SK-N-SH (cell line): ENCODE measurements at regions not wholly inside any gene's neighbourhood (a gene's known extent, or its start where the extent isn't known, plus 50 kb on each side); places are given as distances from the start of the nearest gene placed in this dataset.

ENCODE experiments used
- CTCF ChIA-PET: fragments of 300-600, 350-600 bp; formaldehyde crosslinking; extraction: SDS; loops from one replicate; lab custom pipeline; 2021; lab: Yijun Ruan, JAX
- POLR2A ChIA-PET: fragments of 350-600 bp; sonication (Branson Sonifier 250); formaldehyde crosslinking; extraction: SDS; loops from one replicate; lab custom pipeline; 2020; ENCODE audit warnings: antibody characterized with exemption, inconsistent platforms; lab: Yijun Ruan, JAX
- DNase-seq: peaks from one replicate; pipeline ENCODE4 v3.0.0; 2012
- H2AFZ ChIP-seq: fragments of 200-600 bp; sonication (generic); 2 replicates; pipeline ENCODE4 v1.8.1; 2016; ENCODE audit warnings: antibody characterized with exemption, mild to moderate bottlenecking, low read depth
- H3F3A ChIP-seq: fragments of 200-600 bp; sonication (generic); replicated peaks from 2 replicates; pipeline ENCODE3; 2016; ENCODE audit warnings: antibody characterized with exemption, mild to moderate bottlenecking; ENCODE audit not compliant: insufficient read depth
- H3K27ac ChIP-seq, 2 experiments: fragments of 200-500 bp in 1 of 2; fragments of 200-600 bp in 1 of 2; sonication (Bioruptor generic) in 1 of 2; sonication (generic), shearing (Covaris generic) in 1 of 2; 2 replicates each; pipeline versions ENCODE4 v1.5.1 to v1.6.1; 2014 to 2016; ENCODE audit warnings: low read depth in 2 of 2, inconsistent platforms in 1 of 2, low read length in 1 of 2, mild to moderate bottlenecking in 1 of 2, mixed read lengths in 1 of 2
- H3K27me3 ChIP-seq: fragments of 200-600 bp; sonication (generic), shearing (Covaris generic); 2 replicates; pipeline ENCODE4 v1.6.1; 2016; ENCODE audit warnings: mixed run types; ENCODE audit not compliant: insufficient read depth
- H3K36me3 ChIP-seq, 2 experiments: fragments of 200-500 bp in 1 of 2; fragments of 200-600 bp in 1 of 2; sonication (Bioruptor generic) in 1 of 2; sonication (generic) in 1 of 2; replicated peaks in 1 of 2; 2 replicates each; pipeline versions ENCODE3 to v1.5.1; 2014 to 2016; ENCODE audit warnings: low read length in 1 of 2, mild to moderate bottlenecking in 1 of 2; ENCODE audit not compliant: insufficient read depth in 2 of 2, control insufficient read depth in 1 of 2
- H3K4me1 ChIP-seq, 2 experiments: fragments of 200-500 bp in 1 of 2; fragments of 200-600 bp in 1 of 2; sonication (Bioruptor generic) in 1 of 2; sonication (generic), shearing (Covaris generic) in 1 of 2; 2 replicates each; pipeline versions ENCODE4 v1.5.1 to v1.6.1; 2014 to 2016; ENCODE audit warnings: low read depth in 1 of 2, low read length in 1 of 2, mixed run types in 1 of 2; ENCODE audit not compliant: insufficient read depth in 2 of 2, control insufficient read depth in 1 of 2
- H3K4me2 ChIP-seq: fragments of 200-600 bp; sonication (generic), shearing (Covaris generic); 2 replicates; pipeline ENCODE4 v1.6.1; 2017; ENCODE audit warnings: mixed run types
- H3K4me3 ChIP-seq, 2 experiments: fragments of 200-500 bp in 1 of 2; fragments of 200-600 bp in 1 of 2; sonication (Bioruptor generic) in 1 of 2; sonication (generic), shearing (Covaris generic) in 1 of 2; 2 replicates each; pipeline versions ENCODE4 v1.5.1 to v1.8.1; 2014 to 2016; ENCODE audit warnings: low read depth in 2 of 2, inconsistent platforms in 1 of 2, low read length in 1 of 2, mild to moderate bottlenecking in 1 of 2, mixed read lengths in 1 of 2, moderate library complexity in 1 of 2
- H3K79me2 ChIP-seq: fragments of 200-600 bp; sonication (generic); 2 replicates; pipeline ENCODE4 v1.8.1; 2017; ENCODE audit warnings: mild to moderate bottlenecking; ENCODE audit not compliant: insufficient read depth
- H3K9ac ChIP-seq: fragments of 200-600 bp; sonication (generic); 2 replicates; pipeline ENCODE4 v1.6.1; 2017; ENCODE audit warnings: mixed run types
- H3K9me2 ChIP-seq: fragments of 200-600 bp; sonication (generic); 2 replicates; pipeline ENCODE4 v1.6.1; 2017; ENCODE audit warnings: mixed run types
- H3K9me3 ChIP-seq: fragments of 200-600 bp; sonication (generic); 2 replicates; pipeline ENCODE4 v1.6.1; 2017; ENCODE audit warnings: mixed run types, mild to moderate bottlenecking, moderate library complexity
- H4K20me1 ChIP-seq: fragments of 200-600 bp; sonication (generic); 2 replicates; pipeline ENCODE4 v1.6.1; 2017; ENCODE audit warnings: mild to moderate bottlenecking, mixed run types; ENCODE audit not compliant: insufficient read depth
- CHD2 ChIP-seq: fragments of 150-350 bp; IDR thresholded peaks from 2 replicates; pipeline ENCODE4 v1.6.1; 2018; ENCODE audit warnings: low read length; ENCODE audit not compliant: partially characterized antibody
- ELF1 ChIP-seq: IDR thresholded peaks from 2 replicates; pipeline ENCODE4 v1.4.0; 2012
- EP300 ChIP-seq, 2 experiments: IDR thresholded peaks; 2 replicates each; pipeline versions ENCODE4 v1.4.0 to v1.6.1; 2012; ENCODE audit warnings: borderline replicate concordance in 1 of 2, low read depth in 1 of 2, low read length in 1 of 2
- EZH2phosphoT487 ChIP-seq: fragments of 200-600 bp; sonication (generic); IDR thresholded peaks from 2 replicates; pipeline ENCODE4 v1.6.1; 2017; ENCODE audit warnings: low read depth, mixed run types, mild to moderate bottlenecking, antibody characterized with exemption, moderate library complexity, borderline replicate concordance
- FOXM1 ChIP-seq: IDR thresholded peaks from 2 replicates; pipeline ENCODE4 v1.4.0; 2012; ENCODE audit warnings: low read depth, mild to moderate bottlenecking
- GABPA ChIP-seq: IDR thresholded peaks from 2 replicates; pipeline ENCODE4 v1.4.0; 2012; ENCODE audit warnings: low read depth, mild to moderate bottlenecking
- JUND ChIP-seq: IDR thresholded peaks from 2 replicates; pipeline ENCODE4 v1.4.0; 2012
- MEF2A ChIP-seq: IDR thresholded peaks from 2 replicates; pipeline ENCODE4 v1.4.0; 2012; ENCODE audit warnings: low read depth, borderline replicate concordance
- MXI1 ChIP-seq: IDR thresholded peaks from 2 replicates; pipeline ENCODE4 v1.6.1; 2012; ENCODE audit warnings: mild to moderate bottlenecking, low read depth, low read length, improper control_type of control experiment
- NFIC ChIP-seq: IDR thresholded peaks from 2 replicates; pipeline ENCODE4 v1.4.0; 2012; ENCODE audit warnings: borderline replicate concordance
- TCF12 ChIP-seq: IDR thresholded peaks from 2 replicates; pipeline ENCODE4 v1.4.0; 2012
- TEAD4 ChIP-seq: IDR thresholded peaks from 2 replicates; pipeline ENCODE4 v1.4.0; 2012; ENCODE audit warnings: mild to moderate bottlenecking, borderline replicate concordance; ENCODE audit not compliant: insufficient read depth
- TF ChIP-seq, protein P1 (sequence below): fragments of 150-350 bp; IDR thresholded peaks from 2 replicates; pipeline ENCODE4 v1.6.1; 2016; ENCODE audit warnings: mild to moderate bottlenecking, low read depth, low read length
- TF ChIP-seq, protein P2 (sequence below): fragments of 200-600 bp; sonication (generic); IDR thresholded peaks from 2 replicates; pipeline ENCODE4 v1.6.1; 2017; ENCODE audit warnings: antibody characterized with exemption, mild to moderate bottlenecking, moderate library complexity
- TF ChIP-seq, protein P3 (sequence below): fragments of 150-350 bp; IDR thresholded peaks from 2 replicates; pipeline ENCODE4 v1.6.1; 2017; ENCODE audit warnings: antibody characterized with exemption, low read length, low read depth, borderline replicate concordance
- TF ChIP-seq, protein P4 (sequence below): IDR thresholded peaks from 2 replicates; pipeline ENCODE4 v1.6.1; 2012; ENCODE audit warnings: mild to moderate bottlenecking, low read depth, low read length, moderate library complexity

DNA sequence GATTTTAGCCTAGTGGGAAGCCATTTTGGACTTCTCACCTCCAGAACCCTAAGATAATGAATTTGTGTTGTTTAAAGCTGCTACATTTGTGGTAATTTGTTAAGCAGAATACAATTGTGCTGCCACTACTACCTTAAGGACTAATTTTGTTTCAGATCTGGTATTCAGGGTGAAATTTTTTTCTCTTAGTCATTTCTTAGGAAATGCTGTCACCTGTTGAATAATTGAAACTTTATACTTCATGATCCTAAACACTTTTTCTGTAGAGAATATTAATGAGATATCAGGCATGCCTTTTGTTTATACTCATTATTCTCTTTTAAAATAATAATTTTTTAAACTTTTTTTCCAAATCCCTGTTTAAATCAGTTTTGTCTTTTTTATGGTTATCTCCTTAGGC is 246.8 kb downstream of the TGFB2 start:
- peaks cover 16% of the 10 kb centered on the region for H3F3A ChIP-seq

More for the DNA sequence above, 246.8 kb downstream of the TGFB2 start:
- Histone ChIP-seq H3K4me1 (peaks cover 0 to 3% of the 10 kb centered on the region in 2 experiments; a peak in 1 of 4 replicates), H2AFZ (no peak overlapping the region), H4K20me1 (no peaks in the 10 kb centered on the region), H3K79me2 (no peaks in the 10 kb centered on the region)
- POLR2A ChIA-PET = no interaction called here
- TF ChIP-seq FOXM1 = no peak
- no peak for TF ChIP-seq TEAD4
- no peak for TF ChIP-seq CHD2
- TF ChIP-seq GABPA = no peak
- no peak for TF ChIP-seq MXI1
- no peak for TF ChIP-seq EP300 (IDR thresholded peaks at IDR 0.05; ENCODE audit: borderline replicate concordance in 1 of 2, low read depth in 1 of 2, low read length in 1 of 2)
- TF ChIP-seq, protein P1, sequence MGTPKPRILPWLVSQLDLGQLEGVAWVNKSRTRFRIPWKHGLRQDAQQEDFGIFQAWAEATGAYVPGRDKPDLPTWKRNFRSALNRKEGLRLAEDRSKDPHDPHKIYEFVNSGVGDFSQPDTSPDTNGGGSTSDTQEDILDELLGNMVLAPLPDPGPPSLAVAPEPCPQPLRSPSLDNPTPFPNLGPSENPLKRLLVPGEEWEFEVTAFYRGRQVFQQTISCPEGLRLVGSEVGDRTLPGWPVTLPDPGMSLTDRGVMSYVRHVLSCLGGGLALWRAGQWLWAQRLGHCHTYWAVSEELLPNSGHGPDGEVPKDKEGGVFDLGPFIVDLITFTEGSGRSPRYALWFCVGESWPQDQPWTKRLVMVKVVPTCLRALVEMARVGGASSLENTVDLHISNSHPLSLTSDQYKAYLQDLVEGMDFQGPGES = no peak
- TF ChIP-seq, protein P2, sequence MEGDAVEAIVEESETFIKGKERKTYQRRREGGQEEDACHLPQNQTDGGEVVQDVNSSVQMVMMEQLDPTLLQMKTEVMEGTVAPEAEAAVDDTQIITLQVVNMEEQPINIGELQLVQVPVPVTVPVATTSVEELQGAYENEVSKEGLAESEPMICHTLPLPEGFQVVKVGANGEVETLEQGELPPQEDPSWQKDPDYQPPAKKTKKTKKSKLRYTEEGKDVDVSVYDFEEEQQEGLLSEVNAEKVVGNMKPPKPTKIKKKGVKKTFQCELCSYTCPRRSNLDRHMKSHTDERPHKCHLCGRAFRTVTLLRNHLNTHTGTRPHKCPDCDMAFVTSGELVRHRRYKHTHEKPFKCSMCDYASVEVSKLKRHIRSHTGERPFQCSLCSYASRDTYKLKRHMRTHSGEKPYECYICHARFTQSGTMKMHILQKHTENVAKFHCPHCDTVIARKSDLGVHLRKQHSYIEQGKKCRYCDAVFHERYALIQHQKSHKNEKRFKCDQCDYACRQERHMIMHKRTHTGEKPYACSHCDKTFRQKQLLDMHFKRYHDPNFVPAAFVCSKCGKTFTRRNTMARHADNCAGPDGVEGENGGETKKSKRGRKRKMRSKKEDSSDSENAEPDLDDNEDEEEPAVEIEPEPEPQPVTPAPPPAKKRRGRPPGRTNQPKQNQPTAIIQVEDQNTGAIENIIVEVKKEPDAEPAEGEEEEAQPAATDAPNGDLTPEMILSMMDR = no peak
- no peak for TF ChIP-seq ELF1
- TF ChIP-seq, protein P3, sequence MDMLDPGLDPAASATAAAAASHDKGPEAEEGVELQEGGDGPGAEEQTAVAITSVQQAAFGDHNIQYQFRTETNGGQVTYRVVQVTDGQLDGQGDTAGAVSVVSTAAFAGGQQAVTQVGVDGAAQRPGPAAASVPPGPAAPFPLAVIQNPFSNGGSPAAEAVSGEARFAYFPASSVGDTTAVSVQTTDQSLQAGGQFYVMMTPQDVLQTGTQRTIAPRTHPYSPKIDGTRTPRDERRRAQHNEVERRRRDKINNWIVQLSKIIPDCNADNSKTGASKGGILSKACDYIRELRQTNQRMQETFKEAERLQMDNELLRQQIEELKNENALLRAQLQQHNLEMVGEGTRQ = no peak
- TF ChIP-seq JUND = no peak
- TF ChIP-seq, protein P4, sequence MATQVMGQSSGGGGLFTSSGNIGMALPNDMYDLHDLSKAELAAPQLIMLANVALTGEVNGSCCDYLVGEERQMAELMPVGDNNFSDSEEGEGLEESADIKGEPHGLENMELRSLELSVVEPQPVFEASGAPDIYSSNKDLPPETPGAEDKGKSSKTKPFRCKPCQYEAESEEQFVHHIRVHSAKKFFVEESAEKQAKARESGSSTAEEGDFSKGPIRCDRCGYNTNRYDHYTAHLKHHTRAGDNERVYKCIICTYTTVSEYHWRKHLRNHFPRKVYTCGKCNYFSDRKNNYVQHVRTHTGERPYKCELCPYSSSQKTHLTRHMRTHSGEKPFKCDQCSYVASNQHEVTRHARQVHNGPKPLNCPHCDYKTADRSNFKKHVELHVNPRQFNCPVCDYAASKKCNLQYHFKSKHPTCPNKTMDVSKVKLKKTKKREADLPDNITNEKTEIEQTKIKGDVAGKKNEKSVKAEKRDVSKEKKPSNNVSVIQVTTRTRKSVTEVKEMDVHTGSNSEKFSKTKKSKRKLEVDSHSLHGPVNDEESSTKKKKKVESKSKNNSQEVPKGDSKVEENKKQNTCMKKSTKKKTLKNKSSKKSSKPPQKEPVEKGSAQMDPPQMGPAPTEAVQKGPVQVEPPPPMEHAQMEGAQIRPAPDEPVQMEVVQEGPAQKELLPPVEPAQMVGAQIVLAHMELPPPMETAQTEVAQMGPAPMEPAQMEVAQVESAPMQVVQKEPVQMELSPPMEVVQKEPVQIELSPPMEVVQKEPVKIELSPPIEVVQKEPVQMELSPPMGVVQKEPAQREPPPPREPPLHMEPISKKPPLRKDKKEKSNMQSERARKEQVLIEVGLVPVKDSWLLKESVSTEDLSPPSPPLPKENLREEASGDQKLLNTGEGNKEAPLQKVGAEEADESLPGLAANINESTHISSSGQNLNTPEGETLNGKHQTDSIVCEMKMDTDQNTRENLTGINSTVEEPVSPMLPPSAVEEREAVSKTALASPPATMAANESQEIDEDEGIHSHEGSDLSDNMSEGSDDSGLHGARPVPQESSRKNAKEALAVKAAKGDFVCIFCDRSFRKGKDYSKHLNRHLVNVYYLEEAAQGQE = no peak
- TF ChIP-seq EZH2phosphoT487 = no peak
- TF ChIP-seq NFIC = no peak
- no peak for TF ChIP-seq TCF12
- TF ChIP-seq MEF2A = no peak
- TF ChIP-seq, all 33 proteins: peak for 0
- DNase-seq = no peak
- Histone ChIP-seq H3K27me3 (no peaks in the 10 kb centered on the region), H3K9me3 (no peaks in the 10 kb centered on the region), H3K9me2 (no peaks in the 10 kb centered on the region), H3K9ac (0 out of 2 replicates have a peak overlapping the region, but pooled peaks have one; percentile 22), H3K36me3 (no peaks in the 10 kb centered on the region), H3K4me2 (peak overlapping the region; percentile 9; the same call in 1 of the 2 replicates), H3K27ac (peak overlapping the region; percentile 34 to 82; a peak in 3 of 4 replicates), H3K4me3 (no peak overlapping the region)
- CTCF ChIA-PET = no interaction called here
